Type B pancreatic cell (in vitro differentiated cells): ENCODE measurements at regions not wholly inside any gene's neighbourhood (a gene's known extent, or its start where the extent isn't known, plus 50 kb on each side); places are given as distances from the start of the nearest gene placed in this dataset.

Source experiments
- DNase-seq: peaks from one replicate; pipeline ENCODE4 v3.0.0; 2021; ENCODE audit warnings: mixed read lengths; ENCODE audit not compliant: unreplicated experiment; ENCODE audit errors: extremely low spot score
- H3K27ac Mint-ChIP-seq: 2 replicates; pipeline ENCODE4 v1.8.0; 2021; ENCODE audit warnings: mild to moderate bottlenecking, mixed read lengths
- H3K27me3 Mint-ChIP-seq: 2 replicates; pipeline ENCODE4 v1.8.0; 2021; ENCODE audit warnings: mixed read lengths
- H3K36me3 Mint-ChIP-seq: 2 replicates; pipeline ENCODE4 v1.8.0; 2021; ENCODE audit warnings: mixed read lengths
- H3K4me1 Mint-ChIP-seq: one replicate; pipeline ENCODE4 v1.8.0; 2021; ENCODE audit warnings: mixed read lengths; ENCODE audit not compliant: unreplicated experiment
- H3K4me3 Mint-ChIP-seq: 2 replicates; pipeline ENCODE4 v1.8.0; 2021; ENCODE audit warnings: mild to moderate bottlenecking, mixed read lengths
- H3K9me3 Mint-ChIP-seq: 2 replicates; pipeline ENCODE4 v1.8.0; 2021; ENCODE audit warnings: mixed read lengths
- CTCF ChIP-seq: fragments of 200-600 bp; sonication (generic); conservative IDR thresholded peaks from 2 replicates; pipeline ENCODE4 v1.5.0; 2021; ENCODE audit warnings: antibody characterized with exemption, mild to moderate bottlenecking

GRCh38 chr6:119612176-119612891 lies 262.8 kb upstream of the MAN1A1 start:
- H3K27me3 Mint-ChIP-seq = no peaks in the 10 kb centered on the region
- peaks cover 24% of the 10 kb centered on the region for H3K4me1 Mint-ChIP-seq
- no peaks in the 10 kb centered on the region for H3K36me3 Mint-ChIP-seq
- H3K4me3 Mint-ChIP-seq = no peak overlapping the region
- H3K9me3 Mint-ChIP-seq = no peaks in the 10 kb centered on the region
- no peak for DNase-seq
- H3K27ac Mint-ChIP-seq = no peak overlapping the region
- TF ChIP-seq CTCF = no peak

DNA sequence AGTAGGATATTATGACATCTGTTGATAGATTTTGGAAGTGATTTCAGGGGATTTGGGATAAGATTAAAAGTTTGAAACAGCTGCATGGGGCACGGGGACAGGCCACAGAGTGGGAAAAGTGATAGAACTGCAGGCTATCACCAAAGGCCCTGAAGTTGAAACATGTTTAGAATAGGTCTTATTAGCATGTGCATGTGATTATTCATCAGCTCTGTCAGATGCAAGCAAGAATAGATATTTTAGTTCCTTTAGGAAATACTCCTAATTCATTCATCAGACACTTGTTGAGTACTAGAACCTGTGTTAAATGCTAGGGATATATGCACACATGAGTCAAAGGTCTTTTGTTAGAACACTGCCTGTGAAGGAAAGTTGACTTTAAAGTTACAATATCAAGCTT lies 261.2 kb upstream of the MAN1A1 start:
- peaks cover 20% of the 10 kb centered on the region for H3K4me1 Mint-ChIP-seq
- no peaks in the 10 kb centered on the region for H3K9me3 Mint-ChIP-seq
- H3K36me3 Mint-ChIP-seq = no peaks in the 10 kb centered on the region
- no peak overlapping the region for H3K4me3 Mint-ChIP-seq
- DNase-seq = no peak
- no peak overlapping the region for H3K27ac Mint-ChIP-seq
- no peaks in the 10 kb centered on the region for H3K27me3 Mint-ChIP-seq
- TF ChIP-seq CTCF = no peak

DNA sequence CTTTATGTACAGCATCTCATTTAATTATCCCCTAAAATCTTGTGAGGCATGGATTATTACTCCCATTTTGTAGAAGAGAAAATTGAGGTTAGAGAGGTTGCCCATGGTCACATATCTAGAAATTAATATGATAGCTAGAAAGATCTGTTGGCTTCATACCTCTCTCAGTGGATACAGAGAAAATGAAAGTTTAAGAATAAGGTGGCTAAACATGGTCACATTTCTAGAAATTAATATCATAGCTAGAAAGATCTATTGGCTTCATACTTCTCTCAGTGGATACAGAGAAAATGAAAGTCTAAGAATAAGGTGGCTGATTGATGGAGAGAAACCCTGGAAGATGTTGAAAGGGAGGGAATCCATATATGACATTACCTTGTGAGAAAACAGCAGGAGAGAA lies 260.7 kb upstream of the MAN1A1 start:
- peaks cover 20% of the 10 kb centered on the region for H3K4me1 Mint-ChIP-seq
- H3K27me3 Mint-ChIP-seq = no peaks in the 10 kb centered on the region
- DNase-seq = no peak
- no peaks in the 10 kb centered on the region for H3K9me3 Mint-ChIP-seq
- H3K36me3 Mint-ChIP-seq = no peaks in the 10 kb centered on the region
- TF ChIP-seq CTCF = no peak
- no peak overlapping the region for H3K4me3 Mint-ChIP-seq
- H3K27ac Mint-ChIP-seq = no peak overlapping the region

GRCh38 chr6:119609865-119610264 lies 260.3 kb upstream of the MAN1A1 start:
- Mint-ChIP-seq H3K27me3 (no peaks in the 10 kb centered on the region), H3K36me3 (no peaks in the 10 kb centered on the region), H3K4me1 (peaks cover 20% of the 10 kb centered on the region), H3K4me3 (no peak overlapping the region), H3K9me3 (no peaks in the 10 kb centered on the region), H3K27ac (no peak overlapping the region)
- TF ChIP-seq CTCF = no peak
- DNase-seq = no peak

DNA sequence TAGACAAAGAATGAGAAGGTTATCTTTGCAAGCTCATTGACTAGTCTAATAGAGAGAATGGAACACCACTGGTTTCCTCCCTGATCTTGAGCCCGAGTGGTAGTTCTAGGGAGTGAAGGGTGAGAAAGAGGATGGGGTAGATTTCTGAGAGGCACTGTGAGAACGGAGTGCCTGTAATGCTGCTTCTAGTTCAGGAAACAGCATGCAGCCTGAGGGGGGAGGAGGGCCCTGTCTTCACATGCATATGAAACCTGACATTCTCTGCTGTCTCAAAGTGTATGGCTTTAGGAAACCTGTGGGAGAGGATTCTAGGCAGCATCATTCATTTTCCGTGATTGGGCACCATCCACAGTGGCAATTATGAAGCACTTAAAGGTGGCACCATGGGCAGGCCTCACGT lies 259.4 kb upstream of the MAN1A1 start:
- Mint-ChIP-seq H3K36me3 (no peaks in the 10 kb centered on the region), H3K4me1 (peaks cover 20% of the 10 kb centered on the region), H3K27me3 (no peaks in the 10 kb centered on the region), H3K27ac (no peak overlapping the region), H3K4me3 (no peak overlapping the region), H3K9me3 (no peaks in the 10 kb centered on the region)
- DNase-seq = no peak
- no peak for TF ChIP-seq CTCF

- H3K27ac Mint-ChIP-seq = no peak overlapping the region
Observed at GRCh38 chr6:119604124-119604523, 254.6 kb upstream of the MAN1A1 start.

More at GRCh38 chr6:119604124-119604523, 254.6 kb upstream of the MAN1A1 start:
- Mint-ChIP-seq H3K27me3 (no peaks in the 10 kb centered on the region), H3K4me1 (no peaks in the 10 kb centered on the region), H3K4me3 (no peak overlapping the region), H3K9me3 (no peaks in the 10 kb centered on the region), H3K36me3 (no peaks in the 10 kb centered on the region)
- DNase-seq = no peak
- no peak for TF ChIP-seq CTCF
